ENCODE measurements at regions not wholly inside any gene's neighbourhood (a gene's known extent, or its start where the extent isn't known, plus 50 kb on each side); places are given as distances from the start of the nearest gene placed in this dataset.
A peak's percentile ranks its signal among the peaks of the same experiment; 100 is the strongest.

- no peak for TF ChIP-seq CTCF (IDR thresholded peaks at IDR 0.05; ENCODE audit: low read length, missing control alignments)
- no peak overlapping the region for H3K4me3 ChIP-seq (replicated peaks; ENCODE audit: low read depth, low read length)
- DNase-seq (ENCODE audit: low read depth) = no peak
These were observed 99.7 kb downstream of the RND3 start for GRCh38 chr2:150387586-150388288.

- TF ChIP-seq CTCF (IDR thresholded peaks at IDR 0.05; ENCODE audit: low read length, missing control alignments) = no peak
- no peak for DNase-seq (ENCODE audit: low read depth)
- H3K4me3 ChIP-seq (replicated peaks; ENCODE audit: low read depth, low read length) = no peak overlapping the region
These were observed 102.3 kb downstream of the RND3 start for GRCh38 chr2:150385211-150385610.

GRCh38 chr2:150383587-150383986 is 103.9 kb downstream of the RND3 start:
- no peak for DNase-seq (ENCODE audit: low read depth)
- TF ChIP-seq CTCF (IDR thresholded peaks at IDR 0.05; ENCODE audit: low read length, missing control alignments) = no peak
- no peak overlapping the region for H3K4me3 ChIP-seq (replicated peaks; ENCODE audit: low read depth, low read length)

GRCh38 chr2:150379166-150379565 is 108.3 kb downstream of the RND3 start:
- no peak for TF ChIP-seq CTCF (IDR thresholded peaks at IDR 0.05; ENCODE audit: low read length, missing control alignments)
- H3K4me3 ChIP-seq (replicated peaks; ENCODE audit: low read depth, low read length) = no peak overlapping the region
- no peak for DNase-seq (ENCODE audit: low read depth)

- no peak overlapping the region for H3K4me3 ChIP-seq (replicated peaks; ENCODE audit: low read depth, low read length)
- no peak for DNase-seq (ENCODE audit: low read depth)
- no peak for TF ChIP-seq CTCF (IDR thresholded peaks at IDR 0.05; ENCODE audit: low read length, missing control alignments)
These were observed 108.8 kb downstream of the RND3 start for GRCh38 chr2:150378686-150379085.

GRCh38 chr2:150376553-150377335 is 110.7 kb downstream of the RND3 start:
- TF ChIP-seq CTCF (IDR thresholded peaks at IDR 0.05; ENCODE audit: low read length, missing control alignments) = no peak
- H3K4me3 ChIP-seq (replicated peaks; ENCODE audit: low read depth, low read length) = no peak overlapping the region
- peak; percentile 52 for DNase-seq (ENCODE audit: low read depth)
